Suprapubic skin (tissue), 4 donors: ENCODE measurements at regions not wholly inside any gene's neighbourhood (a gene's known extent, or its start where the extent isn't known, plus 50 kb on each side); places are given as distances from the start of the nearest gene placed in this dataset.

Experiments
- DNase-seq, 2 donors: peaks; one replicate each; pipeline ENCODE4 v3.0.0-alpha.2; 2019; ENCODE audit warnings: low spot score in 2 of 2
- H3K27ac ChIP-seq: fragments of 200-600 bp; sonication (generic); one replicate; pipeline ENCODE4 v1.5.1; 2019
- H3K27me3 ChIP-seq: fragments of 200-600 bp; sonication (generic); one replicate; pipeline ENCODE4 v1.5.1; 2019
- H3K36me3 ChIP-seq: fragments of 200-600 bp; sonication (generic); one replicate; pipeline ENCODE4 v1.5.1; 2019
- H3K4me1 ChIP-seq: fragments of 200-600 bp; sonication (generic); one replicate; pipeline ENCODE4 v1.5.1; 2019
- H3K4me3 ChIP-seq: fragments of 200-600 bp; sonication (generic); one replicate; pipeline ENCODE4 v1.5.1; 2019; ENCODE audit warnings: mild to moderate bottlenecking
- H3K9me3 ChIP-seq: fragments of 200-600 bp; sonication (generic); one replicate; pipeline ENCODE4 v1.5.1; 2019
- CTCF ChIP-seq, 2 donors: fragments of 200-600 bp in 1 of 2; fragments of 450-650 bp in 1 of 2; sonication (generic) in 1 of 2; IDR thresholded peaks; one replicate each; pipeline ENCODE4 v1.5.1; 2016 to 2019; ENCODE audit warnings: antibody characterized with exemption in 2 of 2, mild to moderate bottlenecking in 1 of 2, moderate library complexity in 1 of 2
- EP300 ChIP-seq: sonication (generic); formaldehyde crosslinking; IDR thresholded peaks from one replicate; pipeline ENCODE4 v1.6.1; 2017; ENCODE audit warnings: antibody characterized with exemption
- POLR2A ChIP-seq, 2 donors: fragments of 450-650 bp; IDR thresholded peaks; one replicate each; pipeline ENCODE4 v1.6.1; 2017; ENCODE audit warnings: antibody characterized with exemption in 2 of 2, mild to moderate bottlenecking in 2 of 2, moderate library complexity in 2 of 2
- POLR2AphosphoS5 ChIP-seq, 3 donors: sonication (generic); formaldehyde crosslinking; IDR thresholded peaks; one replicate each; pipeline ENCODE4 v1.6.1; 2017; ENCODE audit warnings: antibody characterized with exemption in 3 of 3
- WGBS: methylation state at CpG from one replicate; pipeline ENCODE4 v1.1.5; 2018; 5-methylcytosine and 5-hydroxymethylcytosine counted together

DNA sequence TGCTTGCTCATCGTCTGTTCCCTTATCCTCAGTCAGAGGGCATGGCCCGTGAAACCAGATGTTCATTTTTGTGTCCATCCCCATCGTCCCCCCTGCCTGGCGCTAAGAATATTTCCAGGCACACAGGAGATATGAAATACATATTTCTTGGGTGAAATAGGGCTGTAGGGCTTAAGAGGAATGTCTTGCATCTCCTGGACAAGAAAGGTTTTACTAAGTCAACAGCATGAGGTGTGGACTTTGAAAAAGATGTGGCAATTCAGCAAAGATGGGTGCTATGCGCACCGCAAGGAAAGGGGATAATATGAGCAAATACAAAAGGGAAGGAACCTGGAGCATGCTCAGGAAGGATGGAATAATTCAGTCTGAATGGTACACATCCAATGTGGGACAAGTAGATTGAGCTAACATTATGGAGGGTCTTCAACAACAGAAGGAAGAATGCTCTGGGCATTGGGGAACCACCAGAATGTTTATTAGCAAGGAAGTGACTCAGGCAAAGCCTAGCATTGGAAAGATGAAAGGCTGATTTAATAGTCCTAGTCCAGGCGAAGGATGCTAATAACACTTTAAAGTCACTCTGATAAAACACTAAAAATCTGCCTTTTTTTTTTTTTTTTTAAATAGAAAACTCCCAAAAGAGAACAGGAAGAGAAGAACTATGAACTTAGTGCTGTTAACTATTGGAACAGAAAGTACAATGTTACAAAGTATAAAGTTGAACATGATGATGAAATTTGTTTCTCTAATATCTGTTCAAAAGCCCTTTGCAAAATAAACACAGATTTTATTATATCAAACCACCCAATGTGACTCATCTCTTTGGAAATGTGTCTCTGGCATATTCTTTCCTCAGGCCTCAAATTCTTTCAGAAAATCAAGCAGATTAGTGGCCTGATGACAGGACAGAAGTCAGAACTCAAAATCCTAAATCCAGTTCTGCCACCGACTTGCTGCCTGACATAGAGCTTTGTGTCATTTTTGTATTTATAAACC, 449.5 kb downstream of the BCAT1 start:
- peak overlapping the region; percentile 62 for H3K27ac ChIP-seq
- 73% methylated on average over 8 of the region's 8 CpGs for WGBS
- H3K27me3 ChIP-seq: no peaks in the 10 kb centered on the region

DNA sequence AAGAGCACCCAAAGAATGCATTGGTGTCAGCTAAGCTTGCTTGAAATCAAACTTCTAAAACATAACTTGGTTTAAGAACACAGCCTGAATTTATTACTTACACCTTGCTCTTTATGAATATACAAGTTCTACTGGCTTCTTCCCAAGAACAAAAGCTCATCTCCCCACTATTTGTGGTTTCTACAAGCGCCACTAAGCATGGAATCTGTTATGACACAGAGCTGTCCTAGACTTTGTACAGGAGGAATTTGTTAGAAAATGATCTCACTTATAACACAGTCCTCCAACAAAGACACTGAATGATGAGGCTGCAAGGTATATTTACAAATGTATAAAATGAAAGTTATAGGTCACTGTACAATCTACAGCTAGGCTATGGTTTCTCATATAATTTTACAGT, 452.1 kb downstream of the BCAT1 start:
- no peaks in the 10 kb centered on the region for H3K9me3 ChIP-seq
- H3K27ac ChIP-seq: peak overlapping the region; percentile 52
- peaks cover 45% of the 10 kb centered on the region for H3K4me1 ChIP-seq
- WGBS: 19% methylated on average over 1 of the region's 1 CpG
- H3K27me3 ChIP-seq: no peaks in the 10 kb centered on the region
- no peaks in the 10 kb centered on the region for H3K36me3 ChIP-seq
- H3K4me3 ChIP-seq: no peak overlapping the region
- DNase-seq: no peak
- TF ChIP-seq CTCF (IDR thresholded peaks at IDR 0.05): no peak
- TF ChIP-seq POLR2AphosphoS5 (IDR thresholded peaks at IDR 0.05): no peak
- no peak for TF ChIP-seq EP300
- TF ChIP-seq POLR2A (IDR thresholded peaks at IDR 0.05): no peak

More for the DNA sequence above, 449.5 kb downstream of the BCAT1 start:
- DNase-seq: no peak
- H3K4me1 ChIP-seq: peaks cover 45% of the 10 kb centered on the region
- no peak for TF ChIP-seq CTCF (IDR thresholded peaks at IDR 0.05)
- no peak for TF ChIP-seq EP300
- TF ChIP-seq POLR2A (IDR thresholded peaks at IDR 0.05): no peak
- no peak for TF ChIP-seq POLR2AphosphoS5 (IDR thresholded peaks at IDR 0.05)
- no peaks in the 10 kb centered on the region for H3K9me3 ChIP-seq
- H3K36me3 ChIP-seq: no peaks in the 10 kb centered on the region
- no peak overlapping the region for H3K4me3 ChIP-seq

DNA sequence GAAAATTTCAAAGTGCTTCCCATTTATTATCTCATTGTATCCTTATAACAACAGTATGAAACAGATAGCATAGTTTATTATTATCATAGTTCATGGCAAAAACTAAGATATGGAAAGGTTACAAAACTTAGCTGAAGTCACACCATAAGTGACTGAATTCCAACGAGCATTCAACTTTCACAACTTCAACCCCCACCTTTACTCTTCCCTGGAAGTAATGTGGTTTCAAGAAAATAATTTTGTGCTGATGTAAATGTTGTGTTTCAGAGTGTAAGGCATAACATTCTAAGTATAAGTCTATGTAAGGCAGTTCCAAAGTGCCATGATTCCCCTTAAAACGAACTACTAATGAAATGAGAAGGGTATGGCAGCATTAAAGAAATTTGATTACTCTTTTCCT, 454.5 kb downstream of the BCAT1 start:
- DNase-seq: no peak
- WGBS: 86% methylated on average over 2 of the region's 2 CpGs
- Histone ChIP-seq H3K4me1 (peaks cover 41% of the 10 kb centered on the region), H3K27ac (no peak overlapping the region), H3K4me3 (no peak overlapping the region), H3K9me3 (no peaks in the 10 kb centered on the region), H3K36me3 (no peaks in the 10 kb centered on the region), H3K27me3 (no peaks in the 10 kb centered on the region)
- TF ChIP-seq EP300 (no peak), POLR2AphosphoS5 (IDR thresholded peaks at IDR 0.05) (no peak)

DNA sequence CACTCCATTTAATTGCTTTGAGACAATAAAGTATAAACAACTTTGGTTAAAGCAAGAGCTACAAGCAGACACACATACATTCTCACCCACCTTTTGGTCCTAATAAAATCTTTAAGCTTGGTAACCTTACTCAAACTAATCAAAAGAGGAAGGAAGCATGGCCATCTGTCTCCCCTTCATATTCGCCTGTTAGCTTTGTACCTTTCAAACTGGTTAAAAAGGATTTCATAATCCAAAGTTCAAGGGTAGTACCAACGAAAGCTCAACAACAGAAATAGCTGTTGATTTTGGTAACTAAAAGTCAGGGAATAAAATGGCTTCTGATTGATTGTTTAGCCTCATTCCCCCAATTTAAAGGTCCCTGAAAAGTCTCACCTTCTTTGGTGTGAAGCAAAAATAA, 456.9 kb downstream of the BCAT1 start:
- no peaks in the 10 kb centered on the region for H3K36me3 ChIP-seq
- TF ChIP-seq EP300 (no peak), POLR2AphosphoS5 (IDR thresholded peaks at IDR 0.05) (no peak), POLR2A (IDR thresholded peaks at IDR 0.05) (no peak), CTCF (IDR thresholded peaks at IDR 0.05) (no peak)
- H3K4me3 ChIP-seq: no peak overlapping the region
- no peaks in the 10 kb centered on the region for H3K27me3 ChIP-seq
- H3K27ac ChIP-seq: no peak overlapping the region
- 88% methylated on average over 2 of the region's 2 CpGs for WGBS
- no peak for DNase-seq
- peaks cover 40% of the 10 kb centered on the region for H3K4me1 ChIP-seq
- no peaks in the 10 kb centered on the region for H3K9me3 ChIP-seq

GRCh38 chr12:24489939-24490338, 459.0 kb downstream of the BCAT1 start:
- no peak for TF ChIP-seq CTCF (IDR thresholded peaks at IDR 0.05)
- no peak for TF ChIP-seq EP300
- no peak for TF ChIP-seq POLR2AphosphoS5 (IDR thresholded peaks at IDR 0.05)
- TF ChIP-seq POLR2A (IDR thresholded peaks at IDR 0.05): no peak
- Histone ChIP-seq H3K36me3 (no peaks in the 10 kb centered on the region), H3K4me1 (peaks cover 27% of the 10 kb centered on the region), H3K27ac (no peak overlapping the region), H3K27me3 (no peaks in the 10 kb centered on the region), H3K4me3 (no peak overlapping the region), H3K9me3 (no peaks in the 10 kb centered on the region)
- WGBS: 47% methylated on average over 3 of the region's 3 CpGs
- DNase-seq: no peak
